Suprapubic skin (tissue), 3 donors: ENCODE measurements at regions not wholly inside any gene's neighbourhood (a gene's known extent, or its start where the extent isn't known, plus 50 kb on each side); places are given as distances from the start of the nearest gene placed in this dataset.

Experiments
- POLR2AphosphoS5 ChIP-seq, 3 donors: sonication (generic); formaldehyde crosslinking; IDR thresholded peaks; one replicate each; pipeline ENCODE4 v1.6.1; 2017; ENCODE audit warnings: antibody characterized with exemption in 3 of 3
- TF ChIP-seq, protein P1 (sequence below), 2 donors: fragments of 200-600 bp in 1 of 2; fragments of 450-650 bp in 1 of 2; sonication (generic) in 1 of 2; IDR thresholded peaks; one replicate each; pipeline ENCODE4 v1.5.1; 2016 to 2019; ENCODE audit warnings: antibody characterized with exemption in 2 of 2, mild to moderate bottlenecking in 1 of 2, moderate library complexity in 1 of 2

DNA sequence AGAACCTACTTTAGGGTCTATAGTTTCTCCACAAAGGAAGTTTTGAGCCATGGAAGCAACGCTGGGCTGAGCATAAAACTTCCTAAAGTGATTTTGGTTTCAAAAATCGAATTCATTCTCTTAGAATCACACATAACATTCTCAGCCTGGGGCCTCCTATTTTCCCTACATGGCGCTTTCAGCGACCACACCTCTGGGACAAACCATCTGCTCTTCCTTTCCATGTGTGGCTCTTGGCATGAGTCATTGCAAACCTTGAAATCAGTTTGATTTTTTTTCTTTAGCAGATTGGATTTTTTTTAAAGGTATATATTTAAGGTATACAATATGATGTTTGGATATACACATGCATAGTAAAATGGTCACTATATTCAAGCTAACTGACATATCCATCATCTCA is 72.5 kb upstream of the APCDD1 start:
- TF ChIP-seq, protein P1, sequence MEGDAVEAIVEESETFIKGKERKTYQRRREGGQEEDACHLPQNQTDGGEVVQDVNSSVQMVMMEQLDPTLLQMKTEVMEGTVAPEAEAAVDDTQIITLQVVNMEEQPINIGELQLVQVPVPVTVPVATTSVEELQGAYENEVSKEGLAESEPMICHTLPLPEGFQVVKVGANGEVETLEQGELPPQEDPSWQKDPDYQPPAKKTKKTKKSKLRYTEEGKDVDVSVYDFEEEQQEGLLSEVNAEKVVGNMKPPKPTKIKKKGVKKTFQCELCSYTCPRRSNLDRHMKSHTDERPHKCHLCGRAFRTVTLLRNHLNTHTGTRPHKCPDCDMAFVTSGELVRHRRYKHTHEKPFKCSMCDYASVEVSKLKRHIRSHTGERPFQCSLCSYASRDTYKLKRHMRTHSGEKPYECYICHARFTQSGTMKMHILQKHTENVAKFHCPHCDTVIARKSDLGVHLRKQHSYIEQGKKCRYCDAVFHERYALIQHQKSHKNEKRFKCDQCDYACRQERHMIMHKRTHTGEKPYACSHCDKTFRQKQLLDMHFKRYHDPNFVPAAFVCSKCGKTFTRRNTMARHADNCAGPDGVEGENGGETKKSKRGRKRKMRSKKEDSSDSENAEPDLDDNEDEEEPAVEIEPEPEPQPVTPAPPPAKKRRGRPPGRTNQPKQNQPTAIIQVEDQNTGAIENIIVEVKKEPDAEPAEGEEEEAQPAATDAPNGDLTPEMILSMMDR (IDR thresholded peaks at IDR 0.05) = no peak
- no peak for TF ChIP-seq POLR2AphosphoS5 (IDR thresholded peaks at IDR 0.05)
